NCI-H2196 (cell line): ENCODE measurements at regions not wholly inside any gene's neighbourhood (a gene's known extent, or its start where the extent isn't known, plus 50 kb on each side); places are given as distances from the start of the nearest gene placed in this dataset.

Source experiments
- DNase-seq: peaks from one replicate; lab custom pipeline; 2025; ENCODE audit not compliant: unreplicated experiment; lab: John Stamatoyannopoulos, UW

- DNase-seq, result no peak
Observed at GRCh38 chr10:129390726-129391125, 76.3 kb upstream of the MGMT start.

DNA sequence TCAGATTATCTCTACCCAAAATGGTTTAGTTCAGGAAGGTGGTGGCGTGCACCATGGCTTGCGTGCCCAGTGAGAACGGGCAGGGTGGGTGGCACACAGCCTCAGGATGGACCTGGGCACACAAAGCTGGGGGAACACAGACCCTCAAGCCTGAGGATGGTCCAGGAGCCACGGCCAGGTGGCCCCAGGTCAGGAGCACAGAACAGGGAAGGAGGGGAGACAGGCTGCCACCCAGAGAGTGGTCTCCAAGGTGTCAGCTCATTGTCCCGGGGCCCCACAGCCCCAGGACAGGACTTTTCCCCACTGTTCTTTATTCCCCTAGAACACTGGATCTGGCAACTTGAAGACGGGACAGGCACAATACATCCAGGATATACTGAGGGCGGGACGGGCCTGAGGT is 75.6 kb upstream of the MGMT start:
- DNase-seq, result no peak

- DNase-seq, result no peak
Observed at GRCh38 chr10:129392855-129393254, 74.2 kb upstream of the MGMT start.

GRCh38 chr10:129393812-129394211 is 73.2 kb upstream of the MGMT start:
- DNase-seq, result no peak

DNA sequence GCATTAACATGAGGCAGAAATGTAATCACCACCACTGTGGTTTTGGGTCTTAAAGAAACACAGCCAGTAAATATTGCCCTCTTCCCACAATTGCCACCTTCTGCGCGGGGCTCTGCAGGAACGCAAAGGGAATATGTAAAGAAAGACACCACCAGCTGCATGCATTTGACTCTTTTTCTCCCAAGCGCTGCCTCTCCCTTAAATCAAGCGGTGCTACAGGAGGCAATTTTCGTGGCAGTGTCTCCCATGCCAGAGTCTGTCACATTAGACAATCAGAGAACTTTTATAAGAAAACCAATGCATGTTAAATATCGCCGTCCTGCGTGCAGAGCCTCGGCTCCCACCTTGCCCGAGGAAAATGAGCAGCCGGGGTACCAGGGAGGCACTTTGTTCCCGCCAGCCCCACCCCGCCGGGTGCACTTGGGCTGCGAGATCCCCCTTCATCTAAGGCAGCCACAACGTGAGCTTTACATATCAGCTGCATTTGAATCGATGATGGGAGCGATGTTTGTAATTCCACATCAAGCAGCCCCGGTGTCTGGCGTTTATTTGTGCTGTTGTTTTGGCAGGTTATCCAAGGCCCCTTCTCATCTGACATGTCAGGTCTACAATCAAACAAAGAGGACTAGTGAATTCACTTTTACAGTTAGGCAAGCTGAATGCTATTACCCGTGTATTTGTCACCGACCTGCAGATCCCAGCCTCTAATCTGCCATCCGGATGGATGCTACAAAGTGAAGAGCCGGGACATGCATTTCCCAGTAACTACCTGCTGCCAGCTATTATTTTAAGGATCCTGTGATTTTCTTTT is 72.3 kb upstream of the MGMT start:
- DNase-seq, result no peak

DNA sequence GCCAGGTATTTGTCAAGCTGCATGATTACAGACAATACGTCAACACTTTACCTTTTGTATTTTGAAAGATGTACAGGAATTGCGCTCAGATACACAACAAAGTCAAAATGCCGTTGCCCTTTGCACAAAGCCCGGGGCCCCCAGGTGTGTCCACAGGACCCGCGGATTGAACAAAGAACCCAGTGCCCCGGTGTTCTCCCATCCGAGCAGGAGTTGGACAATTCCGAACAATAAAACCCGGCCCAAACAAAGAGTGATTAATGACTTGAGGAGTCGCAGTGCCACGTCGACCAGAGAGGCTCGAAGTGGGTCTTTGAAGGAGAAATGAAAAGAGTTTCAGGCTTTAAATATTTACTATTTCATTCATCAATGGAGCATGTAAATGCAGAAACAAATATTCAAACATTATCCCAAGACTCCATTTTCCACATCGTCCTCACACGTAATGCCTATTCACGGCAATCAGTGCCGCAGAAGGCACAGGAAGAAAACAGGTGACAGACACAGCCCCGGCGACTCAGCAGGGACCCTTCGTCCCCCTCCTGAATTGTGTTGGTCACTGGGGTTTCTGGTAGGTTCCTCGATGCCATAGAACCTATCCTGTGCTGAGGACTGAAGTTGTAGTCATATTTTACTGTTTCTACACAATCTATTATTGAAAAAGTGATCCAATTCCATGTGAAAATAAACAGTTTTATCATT is 70.9 kb upstream of the MGMT start:
- DNase-seq, result no peak

GRCh38 chr10:129397198-129397974 is 69.7 kb upstream of the MGMT start:
- DNase-seq, result no peak

GRCh38 chr10:129398711-129399141 is 68.3 kb upstream of the MGMT start:
- DNase-seq, result no peak

GRCh38 chr10:129400426-129400825 is 66.6 kb upstream of the MGMT start:
- no peak for DNase-seq

- DNase-seq, result no peak
Observed at GRCh38 chr10:129402459-129402858, 64.6 kb upstream of the MGMT start.

DNA sequence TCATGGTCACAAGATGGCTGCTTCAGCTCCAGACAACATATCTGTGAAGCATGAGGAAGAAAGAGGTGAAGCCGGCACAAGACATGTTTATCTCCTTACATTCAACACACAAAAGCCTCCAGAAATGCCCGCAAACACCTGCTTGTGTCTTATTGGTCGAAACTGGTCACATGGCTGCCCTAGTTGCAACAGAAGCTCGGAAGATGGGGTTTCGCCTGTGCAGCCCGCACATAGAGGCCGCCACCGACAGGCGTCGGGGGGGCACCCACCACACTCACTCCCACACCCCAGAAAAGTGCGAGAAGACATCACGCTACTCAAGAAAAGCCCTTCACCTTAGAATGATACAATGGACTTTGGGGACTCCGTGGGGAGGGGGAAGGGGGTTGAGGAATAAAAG is 63.0 kb upstream of the MGMT start:
- no peak for DNase-seq

DNA sequence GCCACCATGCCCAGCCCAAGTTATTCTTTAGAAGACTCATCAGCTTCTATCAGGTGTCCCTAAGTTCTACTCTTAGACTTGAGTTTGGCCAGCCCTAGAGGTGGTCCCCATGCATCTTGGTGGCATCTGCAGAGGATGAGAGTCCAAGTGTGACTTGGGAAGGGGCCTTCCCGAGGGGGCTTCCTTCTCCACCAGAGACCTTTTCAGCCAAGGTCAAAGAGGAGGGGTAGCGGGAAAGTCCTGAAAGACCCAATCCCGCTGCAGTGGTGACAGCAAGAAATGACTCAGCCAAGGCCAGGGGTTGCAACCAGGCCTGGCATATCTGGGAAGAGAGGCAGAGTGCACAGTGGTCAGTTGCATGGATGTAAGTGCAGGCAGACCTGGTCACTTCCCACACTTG is 61.7 kb upstream of the MGMT start:
- no peak for DNase-seq

DNA sequence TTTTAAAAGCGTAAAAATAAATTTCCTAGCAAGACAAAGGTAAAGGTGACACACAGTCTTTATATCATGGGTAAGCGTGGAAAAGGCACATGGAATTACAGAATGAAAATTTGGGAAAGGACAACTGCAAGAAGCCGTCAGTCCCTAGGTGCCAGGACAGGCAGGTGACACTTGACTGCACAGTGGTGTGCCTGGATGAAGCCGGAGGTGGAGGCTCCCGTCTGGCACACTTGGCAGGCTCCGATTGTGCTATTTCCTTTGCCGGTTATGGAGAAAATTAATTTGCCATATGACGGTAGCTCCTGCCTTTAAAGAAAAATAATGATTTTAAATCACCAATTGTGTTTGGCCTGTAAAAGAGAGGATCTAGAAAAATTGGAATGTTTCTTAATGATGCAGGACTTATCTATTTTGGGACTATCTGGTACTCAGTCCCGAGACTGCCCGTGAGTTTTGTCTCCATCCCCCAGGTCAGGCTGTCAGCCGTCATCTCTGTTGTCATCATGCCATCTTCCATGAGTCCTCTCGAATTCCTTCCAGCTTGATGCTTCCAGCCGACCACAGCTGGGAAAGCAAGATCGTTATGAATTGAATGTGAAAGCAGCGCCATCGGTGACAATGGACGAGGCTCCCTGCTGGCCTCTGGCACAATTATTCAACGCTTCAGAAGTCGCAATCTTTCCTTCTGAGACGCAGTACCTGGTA is 56.2 kb upstream of the MGMT start:
- no peak for DNase-seq

GRCh38 chr10:129411393-129411705 is 55.7 kb upstream of the MGMT start:
- no peak for DNase-seq

- DNase-seq, result no peak
Observed at GRCh38 chr10:129411772-129412171, 55.3 kb upstream of the MGMT start.

DNA sequence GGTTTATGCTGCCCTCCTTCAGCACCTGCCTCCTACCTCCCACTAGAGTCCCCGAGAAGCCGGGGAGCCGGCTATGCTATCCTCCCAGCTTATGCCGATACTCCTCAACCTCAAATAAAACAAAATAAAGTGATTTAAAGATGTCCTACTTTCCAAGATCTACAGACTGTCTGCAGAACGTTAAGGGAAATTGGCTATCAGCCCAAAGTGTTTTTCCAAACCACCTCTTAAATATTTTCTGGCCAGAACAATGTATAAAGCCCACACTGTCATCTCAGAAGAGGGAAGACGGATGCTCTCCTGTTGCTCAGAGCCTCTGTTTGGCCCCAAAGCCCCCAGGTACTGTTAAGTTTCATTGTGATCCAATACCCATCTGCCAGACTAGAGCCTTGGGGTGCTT is 54.0 kb upstream of the MGMT start:
- DNase-seq, result no peak

- DNase-seq, result no peak
Observed at GRCh38 chr10:129415215-129416140, 51.6 kb upstream of the MGMT start.

GRCh38 chr10:129416155-129416554 is 50.9 kb upstream of the MGMT start:
- no peak for DNase-seq

DNA sequence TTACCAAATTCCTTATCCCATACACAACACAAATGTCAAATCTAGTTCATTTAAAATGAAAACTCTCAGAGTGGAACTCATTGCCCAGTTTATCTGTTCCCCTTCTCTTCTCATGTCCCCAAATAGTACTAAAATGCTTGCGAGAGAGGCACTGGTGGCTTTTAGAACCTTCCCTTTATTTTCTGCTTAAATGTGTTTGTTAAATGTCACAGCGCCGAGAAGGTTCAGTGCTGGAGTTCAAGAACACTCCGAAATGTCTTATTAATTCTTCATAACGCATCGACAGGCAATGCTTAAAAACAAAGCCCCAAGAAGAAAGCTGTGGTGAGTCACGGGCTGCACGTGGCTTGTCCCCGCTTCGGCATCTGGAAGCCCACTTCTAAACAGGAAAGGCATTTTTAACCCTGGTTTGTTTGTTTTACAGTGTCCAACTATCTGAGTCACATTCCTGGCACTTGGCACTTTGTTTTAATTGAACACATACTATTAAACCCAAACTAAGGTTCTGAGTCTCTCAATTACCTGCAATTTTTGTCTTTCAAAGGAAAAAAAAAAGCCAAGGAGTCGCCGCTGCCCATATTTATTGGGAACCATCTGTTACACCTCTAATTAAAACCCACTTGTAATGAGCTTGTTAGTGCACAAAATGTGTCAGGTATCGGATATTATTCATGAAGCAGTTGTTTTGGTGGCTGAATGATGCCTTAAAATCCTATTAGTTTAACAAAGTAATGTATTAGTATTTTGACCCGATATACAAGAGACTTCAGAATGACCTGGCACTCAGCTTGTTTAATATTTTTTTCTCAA is 49.9 kb upstream of the MGMT start:
- no peak for DNase-seq
